CD4-positive, alpha-beta T cell treated with Interferon alpha-2 for 1 hour (primary cell): ENCODE measurements at regions not wholly inside any gene's neighbourhood (a gene's known extent, or its start where the extent isn't known, plus 50 kb on each side); places are given as distances from the start of the nearest gene placed in this dataset.
"Not testable (repeated sequence)": the region's sequence is repeated elsewhere in the genome, so short reads cannot be mapped to it uniquely, and the experiment has no call there.

Experiments used
- DNase-seq, 2 donors: peaks; one replicate each; pipeline ENCODE4 v3.0.0-alpha.2; 2020 to 2022

- no peak for DNase-seq
Observed at GRCh38 chr20:41716436-41716835, 98.3 kb upstream of the CHD6 start.

- DNase-seq, result no peak
Observed at GRCh38 chr20:41715526-41715925, 97.3 kb upstream of the CHD6 start.

GRCh38 chr20:41714030-41714429, 95.9 kb upstream of the CHD6 start:
- no peak for DNase-seq

GRCh38 chr20:41704896-41705295, 86.7 kb upstream of the CHD6 start:
- DNase-seq, result no peak

GRCh38 chr20:41702647-41703046, 84.5 kb upstream of the CHD6 start:
- DNase-seq, result no peak

- DNase-seq, result no peak
Observed at GRCh38 chr20:41701588-41702348, 83.6 kb upstream of the CHD6 start.

GRCh38 chr20:41699673-41700072, 81.5 kb upstream of the CHD6 start:
- DNase-seq, result not testable (repeated sequence)

- DNase-seq, result peak; percentile 14 to 61
Observed at GRCh38 chr20:41697861-41698559, 79.8 kb upstream of the CHD6 start.

GRCh38 chr20:41696428-41696827, 78.3 kb upstream of the CHD6 start:
- DNase-seq, result no peak

- DNase-seq, result no peak
Observed at GRCh38 chr20:41694796-41695195, 76.6 kb upstream of the CHD6 start.

GRCh38 chr20:41693136-41693979, 75.2 kb upstream of the CHD6 start:
- peak; percentile 82 to 90 for DNase-seq

GRCh38 chr20:41692479-41693135, 74.4 kb upstream of the CHD6 start:
- peak; percentile 82 to 88 for DNase-seq

- no peak for DNase-seq
Observed at GRCh38 chr20:41691443-41691842, 73.3 kb upstream of the CHD6 start.

GRCh38 chr20:41690702-41691101, 72.5 kb upstream of the CHD6 start:
- DNase-seq, result no peak

- DNase-seq, result no peak
Observed at GRCh38 chr20:41686961-41687360, 68.8 kb upstream of the CHD6 start.

GRCh38 chr20:41685145-41685544, 67.0 kb upstream of the CHD6 start:
- not testable (repeated sequence) for DNase-seq

- no peak for DNase-seq
Observed at GRCh38 chr20:41678799-41679198, 60.6 kb upstream of the CHD6 start.

GRCh38 chr20:41672282-41672681, 54.1 kb upstream of the CHD6 start:
- no peak for DNase-seq

GRCh38 chr20:41671143-41671542, 53.0 kb upstream of the CHD6 start:
- no peak for DNase-seq

GRCh38 chr20:41670631-41671030, 52.5 kb upstream of the CHD6 start:
- no peak for DNase-seq

- DNase-seq, result no peak
Observed at GRCh38 chr20:41669708-41670263, 51.6 kb upstream of the CHD6 start.

- no peak for DNase-seq
Observed at GRCh38 chr20:41668057-41668749, 50.0 kb upstream of the CHD6 start.
